Thyroid gland (tissue), 4 donors: ENCODE measurements at regions not wholly inside any gene's neighbourhood (a gene's known extent, or its start where the extent isn't known, plus 50 kb on each side); places are given as distances from the start of the nearest gene placed in this dataset.

Source experiments
- POLR2A ChIP-seq, 2 donors: fragments of 450-650 bp; IDR thresholded peaks; one replicate each; pipeline ENCODE4 v1.6.1; 2017; ENCODE audit warnings: antibody characterized with exemption in 2 of 2, mild to moderate bottlenecking in 2 of 2, moderate library complexity in 1 of 2
- TF ChIP-seq, protein P1 (sequence below), 6 experiments: fragments of 200-600 bp in 3 of 6; fragments of 450-650 bp in 3 of 6; sonication (generic) in 3 of 6; IDR thresholded peaks; one replicate each; pipeline ENCODE4 v1.5.1; 2016 to 2019; ENCODE audit warnings: antibody characterized with exemption in 6 of 6, mild to moderate bottlenecking in 2 of 6, inconsistent platforms in 1 of 6, moderate library complexity in 1 of 6

DNA sequence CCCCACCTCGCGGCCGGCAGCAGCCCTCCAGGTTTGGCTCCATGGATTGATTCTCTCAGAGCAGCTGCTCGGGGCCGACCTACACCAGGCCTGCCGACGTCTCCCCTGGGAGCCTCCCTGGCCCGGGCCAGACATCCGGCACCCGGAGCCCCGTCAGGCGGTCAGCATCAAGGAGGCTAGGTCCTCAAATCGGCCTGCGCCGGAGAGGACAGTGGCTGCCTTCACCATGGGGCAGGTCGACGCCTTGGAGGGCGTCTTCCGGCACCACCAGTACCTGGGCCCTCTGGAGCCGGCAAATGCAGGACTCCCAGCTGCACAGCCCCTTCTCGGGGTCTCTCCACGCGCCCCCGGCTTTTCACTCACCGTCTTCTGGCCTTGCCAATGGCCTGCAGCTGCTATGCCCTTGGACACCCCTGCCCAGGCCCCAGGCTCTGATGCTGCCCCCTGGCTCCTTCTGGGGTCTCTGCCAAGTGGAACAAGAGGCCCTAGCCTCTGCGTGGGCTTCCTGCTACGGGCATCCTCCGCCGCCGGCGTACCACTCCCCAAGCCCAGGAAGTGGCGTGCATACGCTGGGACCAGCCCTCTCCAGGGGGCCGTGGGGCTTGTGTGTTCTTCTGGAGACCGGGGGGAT, 341.8 kb downstream of the MAGEB5 start:
- TF ChIP-seq, protein P1, sequence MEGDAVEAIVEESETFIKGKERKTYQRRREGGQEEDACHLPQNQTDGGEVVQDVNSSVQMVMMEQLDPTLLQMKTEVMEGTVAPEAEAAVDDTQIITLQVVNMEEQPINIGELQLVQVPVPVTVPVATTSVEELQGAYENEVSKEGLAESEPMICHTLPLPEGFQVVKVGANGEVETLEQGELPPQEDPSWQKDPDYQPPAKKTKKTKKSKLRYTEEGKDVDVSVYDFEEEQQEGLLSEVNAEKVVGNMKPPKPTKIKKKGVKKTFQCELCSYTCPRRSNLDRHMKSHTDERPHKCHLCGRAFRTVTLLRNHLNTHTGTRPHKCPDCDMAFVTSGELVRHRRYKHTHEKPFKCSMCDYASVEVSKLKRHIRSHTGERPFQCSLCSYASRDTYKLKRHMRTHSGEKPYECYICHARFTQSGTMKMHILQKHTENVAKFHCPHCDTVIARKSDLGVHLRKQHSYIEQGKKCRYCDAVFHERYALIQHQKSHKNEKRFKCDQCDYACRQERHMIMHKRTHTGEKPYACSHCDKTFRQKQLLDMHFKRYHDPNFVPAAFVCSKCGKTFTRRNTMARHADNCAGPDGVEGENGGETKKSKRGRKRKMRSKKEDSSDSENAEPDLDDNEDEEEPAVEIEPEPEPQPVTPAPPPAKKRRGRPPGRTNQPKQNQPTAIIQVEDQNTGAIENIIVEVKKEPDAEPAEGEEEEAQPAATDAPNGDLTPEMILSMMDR (IDR thresholded peaks at IDR 0.05), result no peak
- TF ChIP-seq POLR2A (IDR thresholded peaks at IDR 0.05), result no peak
